HG02798 (cell line): ENCODE measurements at regions not wholly inside any gene's neighbourhood (a gene's known extent, or its start where the extent isn't known, plus 50 kb on each side); places are given as distances from the start of the nearest gene placed in this dataset.

ENCODE experiments used
- ATAC-seq: cut with Tn5 transposase; IDR thresholded peaks from one replicate; pipeline ENCODE4 v1.9.1; 2021; ENCODE audit warnings: mild to moderate bottlenecking; ENCODE audit not compliant: unreplicated experiment, poor library complexity

DNA sequence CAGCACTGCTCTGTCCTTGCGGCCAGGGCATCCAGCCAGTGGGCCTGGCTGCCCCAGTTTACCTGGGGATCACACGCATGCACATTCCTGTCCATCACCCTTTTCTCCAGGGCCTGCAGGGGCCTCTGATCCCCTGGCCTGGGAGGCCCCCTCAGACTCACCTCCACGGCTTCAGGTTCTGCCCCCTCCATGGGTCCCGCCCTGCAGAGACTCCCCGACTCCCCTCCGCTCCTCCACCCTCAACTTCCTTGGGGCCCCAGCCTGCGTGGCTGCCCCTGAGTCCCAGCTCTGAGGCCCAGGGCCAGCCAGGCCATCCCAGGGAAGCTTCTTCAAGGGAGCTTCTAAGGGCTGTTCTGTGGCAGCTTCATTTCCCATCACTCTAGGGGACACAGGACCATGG is 324.1 kb downstream of the TCERG1L start:
- ATAC-seq: no peak

DNA sequence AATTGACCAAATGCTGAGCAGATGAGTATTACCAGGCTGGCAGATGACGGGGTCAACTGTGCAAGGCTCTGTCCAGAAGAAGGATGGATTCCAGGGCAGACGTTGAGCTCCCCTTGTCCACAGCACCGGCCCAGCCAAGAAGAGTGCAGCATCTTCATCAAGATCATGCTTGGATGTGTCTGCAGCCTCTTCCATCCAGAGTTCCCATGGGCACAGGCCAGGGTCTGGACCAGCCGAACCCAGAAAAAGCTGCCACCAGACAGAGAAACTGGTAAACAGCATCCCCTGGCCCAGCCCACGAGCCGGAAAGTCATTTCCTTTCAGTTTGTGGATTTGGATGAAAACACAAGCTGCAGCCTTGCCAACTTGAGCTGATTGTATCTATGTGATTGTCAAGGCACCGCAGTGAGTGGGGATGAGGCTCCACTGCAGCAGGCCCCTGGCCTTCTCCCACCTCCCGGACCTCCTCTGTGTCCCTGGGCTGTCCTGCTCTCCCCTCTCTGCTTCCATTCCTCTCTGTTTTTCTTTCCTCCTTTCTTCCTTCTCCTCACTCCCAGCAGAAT is 321.8 kb downstream of the TCERG1L start:
- no peak for ATAC-seq

DNA sequence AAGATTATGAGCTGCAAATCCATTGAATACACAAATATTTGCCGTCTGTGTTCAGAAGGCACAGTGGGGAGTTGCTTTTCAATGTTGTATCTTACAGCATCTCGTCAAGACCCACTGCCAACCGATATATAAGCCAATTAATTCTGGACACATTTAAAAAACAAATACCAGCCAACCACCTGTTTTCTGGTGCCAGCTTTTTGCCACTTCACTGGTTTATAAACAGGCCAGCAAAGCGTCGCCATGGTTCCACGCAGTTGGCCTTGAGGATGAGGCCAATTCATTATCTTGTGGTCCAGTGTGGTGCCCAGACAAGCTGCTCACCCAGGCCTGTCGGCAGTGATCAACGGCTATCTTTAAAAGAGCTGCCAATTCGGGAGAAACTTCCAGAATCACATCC is 321.0 kb downstream of the TCERG1L start:
- ATAC-seq: no peak

DNA sequence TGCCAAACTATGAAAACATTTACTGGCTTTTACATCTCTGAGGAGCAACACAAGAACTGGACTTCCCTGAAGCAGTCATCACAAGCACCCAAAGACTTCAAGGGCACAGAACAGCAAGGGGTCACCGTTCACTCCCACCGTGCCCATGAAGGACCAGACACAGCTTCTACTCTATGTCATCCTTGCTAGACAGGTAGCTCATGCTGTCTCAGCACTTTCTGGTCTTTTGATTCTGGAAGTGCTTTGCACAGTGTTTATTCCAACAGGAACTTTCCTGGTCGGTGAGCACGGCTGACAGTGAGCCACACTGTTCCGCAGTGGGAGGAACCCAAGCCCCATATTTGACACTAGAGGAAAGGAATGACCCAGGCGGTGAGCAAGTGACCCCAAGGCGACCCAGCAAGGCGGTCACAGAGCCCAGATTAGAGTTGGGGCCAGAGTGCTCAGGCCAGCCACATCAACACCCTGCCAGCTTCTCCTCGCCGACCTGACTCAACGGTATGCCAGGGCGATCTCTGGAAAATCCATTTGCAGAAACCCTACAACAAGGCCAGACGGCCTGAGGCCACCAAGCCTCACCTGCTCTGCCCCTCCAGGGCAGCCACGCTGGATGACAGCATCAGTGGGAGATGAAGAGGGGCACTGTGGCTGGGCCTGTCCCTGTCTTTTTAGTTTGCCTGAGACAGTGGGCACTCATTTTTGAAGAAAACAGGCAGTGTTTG is 318.6 kb downstream of the TCERG1L start:
- ATAC-seq: no peak

DNA sequence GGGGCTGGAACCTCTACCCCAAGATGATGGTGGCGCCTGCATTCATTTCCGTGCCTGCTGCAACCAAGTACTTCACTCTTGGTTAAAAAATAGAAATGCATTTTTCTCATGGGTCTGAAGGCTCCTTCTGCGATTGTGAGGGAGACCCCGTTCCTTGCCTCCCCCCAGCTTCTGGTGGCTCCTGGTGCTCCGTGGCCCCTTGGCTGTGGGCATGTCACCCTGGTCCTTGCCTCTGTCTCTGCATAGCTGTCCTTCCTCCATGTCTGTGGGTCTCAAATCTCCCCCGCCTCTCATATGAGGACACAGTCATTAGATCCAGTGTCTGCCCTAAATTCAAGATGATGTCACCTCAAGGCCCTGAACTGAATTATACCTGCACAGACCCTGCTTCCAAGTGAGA is 317.9 kb downstream of the TCERG1L start:
- no peak for ATAC-seq

GRCh38 chr10:130994191-130994590 is 317.3 kb downstream of the TCERG1L start:
- no peak for ATAC-seq

- no peak for ATAC-seq
Measured at GRCh38 chr10:130994845-130995244, 316.7 kb downstream of the TCERG1L start.

GRCh38 chr10:130997267-130998045 is 314.1 kb downstream of the TCERG1L start:
- no peak for ATAC-seq

DNA sequence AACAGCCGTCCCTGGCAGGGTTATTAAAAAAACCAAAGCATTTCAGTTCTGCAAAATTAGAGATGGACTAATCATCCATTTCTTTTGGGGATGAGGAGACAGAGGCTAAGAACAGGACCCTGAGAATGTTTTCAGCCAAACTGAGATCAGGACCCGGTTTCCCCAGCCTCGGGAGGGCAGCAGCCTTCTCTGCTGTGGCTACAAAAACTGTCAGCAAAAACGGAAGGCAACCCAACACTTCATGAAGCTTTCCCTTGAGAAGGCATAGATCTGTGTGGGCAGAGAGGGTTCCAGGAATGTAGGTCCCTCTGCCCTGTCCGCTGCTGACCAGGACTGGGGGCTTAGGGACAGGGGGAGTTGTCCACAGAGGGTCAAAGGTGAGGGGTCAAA is 313.5 kb downstream of the TCERG1L start:
- ATAC-seq: no peak

DNA sequence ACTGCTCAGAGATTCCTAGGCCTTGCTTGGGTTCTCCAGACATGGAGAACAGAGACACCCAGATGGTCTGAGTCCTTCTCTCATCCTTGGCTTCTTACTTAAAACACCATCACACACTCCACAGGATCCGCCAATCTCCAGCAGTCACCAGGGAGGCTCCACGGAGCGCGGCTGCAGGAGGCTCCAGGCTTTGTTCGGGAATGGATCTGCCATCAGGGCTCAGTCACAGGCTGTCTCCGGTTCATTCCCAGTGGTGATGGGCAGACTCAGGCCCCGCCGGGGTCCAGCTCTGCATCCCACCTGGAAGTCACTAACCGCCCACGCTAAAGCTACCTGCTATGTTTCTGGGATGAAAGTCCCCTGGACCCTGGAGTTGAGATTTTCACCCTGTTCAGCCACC is 312.9 kb downstream of the TCERG1L start:
- no peak for ATAC-seq

GRCh38 chr10:130999376-131000202 is 311.9 kb downstream of the TCERG1L start:
- no peak for ATAC-seq

DNA sequence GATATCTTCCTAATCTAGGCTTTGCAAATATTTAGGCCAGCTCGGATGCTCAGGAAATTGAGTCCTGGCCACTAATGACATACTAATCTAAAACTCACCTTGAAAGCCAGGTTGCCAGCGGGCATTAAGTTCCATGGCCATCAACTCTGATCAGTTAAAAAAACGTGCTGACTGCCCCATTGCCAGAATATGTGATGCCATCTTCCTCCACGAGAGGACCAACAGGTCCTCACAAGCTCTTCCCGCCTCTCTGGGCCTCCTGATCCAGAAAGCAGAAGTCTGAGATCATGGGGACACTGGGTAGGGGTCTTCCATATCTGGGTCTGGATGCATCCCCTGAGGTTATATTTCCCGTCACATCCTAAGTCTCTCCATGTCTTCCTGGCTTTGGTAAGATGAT is 311.3 kb downstream of the TCERG1L start:
- no peak for ATAC-seq

DNA sequence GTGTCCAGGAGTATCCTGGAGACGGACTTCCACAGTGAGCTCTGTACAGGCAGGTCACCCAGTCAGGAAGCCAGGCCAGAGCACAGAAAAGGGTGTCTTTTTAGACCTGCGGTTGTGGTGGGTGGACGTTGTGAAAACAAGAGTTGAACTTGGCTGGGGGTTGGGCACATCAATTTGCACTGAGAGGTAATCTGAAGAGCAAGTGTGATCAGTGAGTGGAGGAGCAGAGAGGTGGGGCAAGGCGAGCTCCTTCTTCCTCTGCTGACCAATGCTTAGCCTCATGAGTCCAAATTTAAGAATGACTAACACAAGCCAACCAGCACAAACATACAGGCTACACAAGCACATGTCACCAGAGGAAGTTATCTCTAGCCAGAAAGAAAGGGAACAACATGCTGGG is 310.8 kb downstream of the TCERG1L start:
- ATAC-seq: no peak

DNA sequence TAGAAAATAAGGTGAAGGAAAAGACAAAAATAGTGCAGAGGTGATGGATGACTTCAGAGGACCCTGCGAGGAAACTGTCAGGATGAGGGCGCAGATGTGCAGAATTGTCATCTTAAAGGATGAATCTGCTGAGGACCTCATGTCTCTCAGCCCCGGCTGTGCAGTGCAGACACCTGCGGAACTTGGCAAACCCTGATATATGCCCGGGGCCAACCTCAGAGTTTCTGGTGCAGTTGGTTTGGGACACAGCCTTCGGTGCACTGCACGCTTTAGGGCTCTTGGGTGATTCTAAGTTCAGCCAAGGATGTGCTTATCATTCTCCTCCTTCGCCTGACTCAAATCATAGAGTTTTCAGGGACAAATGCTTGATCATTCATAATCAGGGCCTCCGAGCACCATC is 310.1 kb downstream of the TCERG1L start:
- no peak for ATAC-seq

DNA sequence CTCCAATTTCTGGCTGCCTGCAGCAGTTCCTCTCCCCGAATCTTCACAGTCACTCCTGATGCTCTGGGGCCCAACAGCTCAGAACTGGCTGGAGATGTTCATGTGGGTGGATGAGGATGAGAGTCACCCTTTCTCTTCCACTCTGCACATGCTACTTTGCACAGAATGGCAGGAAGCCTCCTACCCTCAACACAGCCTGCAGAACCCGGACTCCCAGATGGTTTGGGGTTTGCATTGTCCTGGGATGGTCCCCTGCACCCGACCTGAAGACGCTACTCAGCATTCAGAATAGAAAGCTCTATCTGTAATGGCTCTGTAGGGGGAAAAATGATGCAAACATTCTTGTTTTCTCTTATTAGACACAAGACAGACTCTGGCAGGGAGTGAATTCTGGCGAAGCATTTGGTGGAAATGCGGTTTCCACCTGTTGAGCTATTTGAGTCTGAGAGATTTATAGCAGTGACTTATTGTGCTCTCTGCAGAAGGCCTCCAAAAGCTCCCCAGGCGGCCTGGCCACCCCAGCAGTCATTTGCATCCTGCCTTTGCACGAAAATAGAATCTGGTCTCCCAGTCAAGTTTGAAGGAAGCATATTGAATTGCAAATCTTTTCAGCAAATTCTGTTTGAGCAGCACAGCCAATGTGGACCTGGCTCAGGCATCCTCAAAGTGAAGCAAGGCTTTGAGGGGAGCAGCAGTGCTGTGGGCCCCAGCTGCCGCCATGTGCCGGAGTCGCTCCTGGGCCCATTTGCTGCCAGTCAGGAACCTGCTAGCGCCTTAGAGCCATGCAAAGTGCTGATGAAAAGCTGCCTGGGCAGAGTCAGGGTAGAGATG is 309.3 kb downstream of the TCERG1L start:
- no peak for ATAC-seq

DNA sequence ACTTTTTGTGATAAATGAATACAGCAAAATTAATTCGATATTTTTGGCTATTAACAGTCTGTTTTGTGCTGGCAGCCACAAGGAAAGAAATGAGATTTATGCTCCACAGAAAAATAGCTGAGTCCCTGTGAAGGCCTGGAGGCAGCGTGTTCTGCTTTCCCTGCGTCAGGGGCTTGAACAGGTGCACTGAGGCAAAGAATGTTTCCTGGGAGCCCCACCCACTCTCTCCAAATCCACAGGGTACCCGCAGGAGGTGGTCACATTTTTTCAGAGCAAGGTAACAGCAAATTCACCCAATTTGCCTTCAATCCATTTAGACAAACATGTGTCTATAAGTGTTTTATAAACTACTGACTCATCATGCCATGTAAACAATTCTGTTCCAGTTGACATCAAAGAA is 308.1 kb downstream of the TCERG1L start:
- ATAC-seq: no peak

DNA sequence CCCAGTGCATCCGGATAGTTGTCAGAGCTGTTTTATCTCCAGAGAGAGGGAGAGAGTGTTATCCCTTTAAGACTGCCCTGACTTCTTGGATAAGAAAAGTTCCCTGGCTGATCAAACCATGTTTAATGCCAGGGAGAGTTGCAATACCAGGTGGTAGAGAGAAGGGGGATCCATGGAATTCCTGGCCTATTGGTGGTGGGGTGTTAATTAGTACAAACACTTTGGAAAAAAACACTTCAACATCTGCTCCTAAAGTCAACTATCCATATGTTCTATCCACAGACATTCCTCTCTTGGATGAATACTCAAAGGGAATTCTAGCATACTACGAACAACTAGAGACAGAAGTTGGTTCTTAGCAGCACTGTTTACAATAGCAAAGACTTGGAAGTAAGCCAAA is 307.2 kb downstream of the TCERG1L start:
- ATAC-seq: no peak

DNA sequence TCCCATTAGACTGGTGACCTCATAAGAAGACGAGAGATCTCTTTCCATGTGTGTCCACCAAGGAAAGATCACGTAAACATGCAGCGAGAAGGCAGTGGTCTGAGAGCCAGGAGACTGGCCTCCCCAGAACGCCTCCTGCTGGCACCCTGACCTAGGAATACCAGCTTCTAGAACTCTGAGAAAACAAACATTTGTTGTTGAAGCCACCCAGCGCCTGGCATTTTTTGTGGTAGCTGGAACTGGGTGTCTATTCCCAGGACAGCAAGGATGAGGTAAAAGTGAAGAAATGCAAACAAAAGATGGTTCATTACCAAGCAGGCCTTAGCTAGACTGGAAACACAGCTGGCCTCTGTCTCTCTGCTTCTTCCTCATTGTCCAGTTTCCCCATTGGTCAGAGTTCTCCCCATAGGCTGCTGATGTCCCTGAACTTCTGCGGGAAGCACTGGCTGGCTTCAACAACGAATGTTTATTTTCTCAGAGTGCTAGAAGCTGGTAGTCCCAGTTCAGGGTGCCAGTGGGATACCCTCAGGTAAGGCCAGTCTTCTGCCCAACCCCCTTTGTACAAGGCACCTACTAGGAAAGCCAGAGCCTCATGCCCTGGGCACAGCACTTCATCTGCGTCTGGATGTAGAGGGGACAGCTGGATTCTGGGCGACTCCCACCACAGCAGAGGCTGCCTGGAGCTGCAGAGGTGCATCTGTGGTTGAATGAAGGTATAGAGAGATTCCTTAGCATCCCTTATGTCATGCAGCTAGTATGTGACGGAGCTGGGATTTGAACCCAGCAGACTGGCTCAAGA is 304.9 kb downstream of the TCERG1L start:
- ATAC-seq: no peak

DNA sequence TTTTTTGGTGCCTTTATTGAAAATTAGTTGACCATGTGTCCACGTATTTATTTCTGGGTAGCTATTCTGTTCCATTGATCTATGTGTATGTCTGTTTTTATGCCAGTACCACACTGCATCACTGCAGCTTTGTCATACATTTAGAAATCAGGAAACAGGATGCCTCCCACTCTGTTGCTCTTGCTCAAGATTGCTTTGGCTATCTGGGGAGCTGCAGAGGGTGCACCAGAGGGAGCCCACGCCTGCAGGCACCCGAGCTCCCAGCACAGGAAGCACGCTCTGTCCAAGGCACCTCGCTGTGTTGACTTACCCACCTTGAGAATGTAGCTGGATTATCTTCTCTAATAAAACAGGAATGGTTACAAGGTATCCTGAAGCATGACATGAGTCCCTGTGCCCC is 301.7 kb downstream of the TCERG1L start:
- ATAC-seq: no peak
